Glomerular visceral epithelial cell (primary cell): ENCODE measurements at regions not wholly inside any gene's neighbourhood (a gene's known extent, or its start where the extent isn't known, plus 50 kb on each side); places are given as distances from the start of the nearest gene placed in this dataset.

Source experiments
- DNase-seq: peaks from one replicate; pipeline ENCODE4 v3.0.0-alpha.2; 2016; ENCODE audit errors: extremely low spot score

DNA sequence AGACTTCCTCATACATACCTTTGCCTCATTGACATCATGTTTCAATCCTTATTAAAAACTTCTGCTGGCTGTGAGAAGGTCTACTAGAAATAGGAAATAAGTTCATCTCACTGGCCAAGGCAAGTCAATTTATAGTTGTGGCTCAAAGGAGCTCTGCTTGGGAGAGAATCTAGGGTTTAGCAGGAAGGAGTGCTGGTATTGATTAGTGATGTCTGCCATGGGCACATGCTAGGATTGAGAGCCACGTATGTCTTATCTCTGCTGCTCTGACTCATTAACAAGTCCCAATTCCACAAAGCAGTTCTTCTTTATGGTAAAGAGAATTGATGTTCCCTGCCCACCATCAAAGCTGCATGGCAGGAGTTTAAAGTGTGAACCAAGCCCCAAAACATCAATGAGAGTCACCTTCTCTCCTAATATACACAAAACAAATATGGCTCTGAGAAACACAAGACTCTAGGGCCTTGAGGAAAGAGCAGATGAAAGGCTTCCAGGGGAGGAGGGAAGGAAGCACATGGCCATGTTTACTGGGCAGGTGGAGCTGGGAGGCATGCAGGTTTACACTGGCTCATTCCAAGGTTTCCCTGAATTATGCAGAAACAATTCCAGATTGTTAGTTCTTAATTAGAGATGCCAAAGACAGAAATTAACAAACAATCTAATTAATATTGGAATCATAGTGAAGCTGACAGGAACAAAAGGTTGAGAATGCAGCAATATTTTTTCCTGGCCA lies 931.9 kb upstream of the TMEM132C start:
- no peak for DNase-seq

- DNase-seq = no peak
Observed at GRCh38 chr12:127336416-127336815, 930.6 kb upstream of the TMEM132C start.

DNA sequence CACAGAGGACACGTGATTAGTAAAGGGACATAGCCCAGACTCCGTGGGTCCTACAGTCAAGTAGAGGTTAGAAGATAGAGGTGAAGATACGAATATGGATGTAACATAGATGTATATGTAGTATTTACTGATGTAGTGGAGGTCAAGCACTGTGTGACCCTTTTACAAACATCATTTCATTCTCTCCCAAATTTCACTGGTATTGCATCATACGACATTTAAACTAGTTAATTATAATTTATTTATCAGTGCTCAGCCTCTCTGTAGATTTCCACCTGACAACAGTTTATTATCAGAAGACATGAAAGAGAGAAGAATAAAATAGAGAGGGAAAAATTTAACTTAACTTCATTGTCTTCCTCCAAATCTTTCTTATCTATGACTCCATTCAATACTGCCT lies 927.9 kb upstream of the TMEM132C start:
- no peak for DNase-seq

GRCh38 chr12:127340381-127340780 lies 926.6 kb upstream of the TMEM132C start:
- DNase-seq = no peak

DNA sequence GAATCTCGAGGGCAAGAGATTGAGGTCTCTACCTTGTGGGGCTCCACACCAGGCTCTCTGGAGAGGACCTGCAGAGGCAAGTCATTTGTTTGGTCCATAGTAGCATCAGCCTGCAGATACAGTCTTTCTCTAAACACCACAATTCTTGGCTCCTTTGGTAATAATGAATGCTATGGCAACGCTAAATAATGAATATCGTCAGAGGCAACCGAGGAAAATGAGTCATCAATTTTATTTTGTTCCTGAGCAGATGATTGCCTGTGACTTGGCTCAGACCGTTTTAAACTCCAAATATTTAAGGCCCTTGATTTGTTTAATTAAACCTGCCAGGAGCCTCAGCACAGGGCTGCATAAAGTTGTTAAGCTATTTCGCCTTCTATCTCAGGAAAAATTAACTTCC lies 924.1 kb upstream of the TMEM132C start:
- no peak for DNase-seq

GRCh38 chr12:127343940-127344339 lies 923.0 kb upstream of the TMEM132C start:
- DNase-seq = peak; percentile 68

GRCh38 chr12:127351481-127352010 lies 915.4 kb upstream of the TMEM132C start:
- no peak for DNase-seq

DNA sequence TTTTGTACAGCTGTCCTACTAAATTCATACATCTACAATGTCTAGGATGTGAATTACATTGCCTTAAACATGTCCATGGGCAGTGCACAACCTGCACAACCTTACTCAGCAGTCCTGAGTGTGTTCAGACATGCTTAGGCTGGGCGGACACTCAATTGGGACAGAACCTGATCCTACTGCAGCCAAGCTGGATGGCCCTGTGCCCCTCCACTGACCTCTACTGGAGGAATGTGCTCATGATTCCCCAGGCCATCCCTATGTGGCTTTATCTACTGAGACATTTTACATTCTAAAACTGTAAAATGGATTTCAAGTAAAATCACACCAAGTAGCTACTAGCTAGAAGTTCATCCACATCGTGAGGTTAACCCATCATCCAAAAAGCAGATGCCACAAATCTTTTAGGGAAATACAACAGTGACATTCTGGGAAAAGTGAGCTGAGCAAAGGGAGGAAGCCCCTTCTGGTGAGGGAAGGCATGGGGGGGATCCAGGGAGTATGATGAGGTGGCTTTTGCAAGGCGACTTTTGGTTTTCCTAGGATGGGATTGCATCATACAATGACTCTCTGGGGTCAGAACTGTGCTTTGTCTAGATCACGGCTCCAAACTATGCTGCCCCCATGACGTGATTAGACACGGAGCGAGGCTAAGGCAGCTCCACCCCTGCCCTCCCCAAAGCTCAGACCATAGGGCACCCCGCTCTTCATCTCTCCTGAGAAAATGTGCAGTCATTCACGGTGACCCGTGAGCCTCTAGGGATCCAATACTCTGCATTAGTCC lies 911.7 kb upstream of the TMEM132C start:
- DNase-seq = peak; percentile 30

DNA sequence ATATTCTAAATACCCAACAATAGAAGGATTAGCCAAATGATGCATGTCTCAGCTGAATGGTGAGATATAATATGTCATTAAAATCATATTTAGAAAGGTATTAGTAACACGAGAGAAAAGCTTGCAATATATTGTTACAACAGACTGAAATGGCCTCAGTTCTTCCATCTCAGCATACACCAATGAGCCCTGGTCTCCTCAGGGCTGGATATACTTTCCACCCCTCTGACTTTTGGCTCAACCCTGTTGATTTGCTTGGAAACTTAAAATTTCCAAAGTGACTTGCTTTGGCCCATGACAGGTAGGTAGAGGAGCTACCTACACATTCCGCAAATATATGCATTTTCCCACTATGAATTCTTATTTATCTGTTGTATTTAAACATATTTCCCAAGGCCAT lies 908.1 kb upstream of the TMEM132C start:
- no peak for DNase-seq

GRCh38 chr12:127360580-127360979 lies 906.4 kb upstream of the TMEM132C start:
- no peak for DNase-seq

- DNase-seq = no peak
Observed at GRCh38 chr12:127362121-127362520, 904.8 kb upstream of the TMEM132C start.

- DNase-seq = peak; percentile 16
Observed at GRCh38 chr12:127363392-127363791, 903.6 kb upstream of the TMEM132C start.

DNA sequence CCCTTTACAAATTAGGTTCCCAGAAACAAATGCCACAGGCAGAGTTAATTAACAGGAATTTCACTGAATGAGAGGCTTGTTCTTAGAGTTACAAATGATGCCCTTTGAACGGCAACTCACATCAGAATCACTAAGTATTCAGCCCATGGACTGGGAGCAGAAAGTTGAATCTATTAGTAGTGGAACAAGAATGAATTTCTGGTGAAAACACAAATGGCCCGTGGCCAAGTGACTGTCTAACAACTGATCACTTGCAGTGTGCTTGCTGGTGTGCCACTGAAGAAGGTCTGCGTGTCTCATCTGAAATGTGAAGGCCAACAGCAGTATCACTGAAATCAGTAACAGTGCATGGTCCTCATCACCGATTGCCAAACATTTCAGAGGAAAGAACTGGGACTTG lies 893.4 kb upstream of the TMEM132C start:
- no peak for DNase-seq

DNA sequence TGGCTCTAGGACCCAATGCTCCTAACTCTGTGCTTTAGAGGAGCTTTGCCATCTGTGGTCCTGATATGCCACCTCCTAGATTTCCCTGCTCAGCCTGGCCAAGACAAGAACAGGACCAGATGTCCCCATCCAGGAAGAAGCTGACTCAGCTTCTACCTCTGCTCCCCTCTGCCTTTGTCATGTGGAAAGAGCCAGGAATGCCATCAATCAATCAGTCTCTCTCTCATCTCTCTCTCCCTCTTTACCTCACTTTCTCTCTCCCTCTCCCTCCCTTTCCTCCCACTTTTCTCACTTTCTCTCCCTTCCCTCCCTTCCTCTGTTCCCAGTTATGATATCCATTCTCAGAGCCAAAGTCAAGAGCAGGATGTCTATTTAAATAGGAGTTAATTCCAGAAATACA lies 892.5 kb upstream of the TMEM132C start:
- DNase-seq = no peak

DNA sequence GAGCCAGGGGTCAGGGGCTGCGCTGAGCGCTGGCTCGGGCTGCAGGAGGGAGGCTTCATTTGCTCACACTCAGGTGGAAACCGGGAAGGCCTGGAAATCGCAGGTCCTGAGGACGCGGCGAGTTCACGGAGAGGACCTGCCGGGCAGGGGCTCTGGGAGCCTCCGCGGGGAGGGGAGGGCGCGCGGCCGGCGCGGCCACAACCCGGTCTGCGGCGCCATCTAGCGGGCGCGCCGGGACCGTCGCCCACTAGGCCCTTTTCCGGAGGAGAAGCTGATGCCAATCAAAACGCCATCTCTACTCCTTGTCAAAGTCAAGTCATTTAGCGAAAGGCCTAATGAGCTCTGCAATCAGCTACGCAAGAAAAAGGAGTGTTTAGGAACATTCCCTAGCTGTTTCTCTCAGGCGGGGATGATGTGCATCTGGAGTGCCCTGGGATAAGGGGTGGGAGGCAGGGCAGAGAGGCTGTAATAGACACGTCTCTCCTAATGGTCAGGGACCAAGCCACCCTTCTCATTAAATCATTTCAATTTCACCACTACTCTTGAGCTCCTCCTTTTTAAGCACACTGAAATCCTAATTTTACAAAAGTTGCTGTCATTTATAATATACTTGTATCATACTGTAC lies 885.8 kb upstream of the TMEM132C start:
- peak; percentile 58 for DNase-seq

DNA sequence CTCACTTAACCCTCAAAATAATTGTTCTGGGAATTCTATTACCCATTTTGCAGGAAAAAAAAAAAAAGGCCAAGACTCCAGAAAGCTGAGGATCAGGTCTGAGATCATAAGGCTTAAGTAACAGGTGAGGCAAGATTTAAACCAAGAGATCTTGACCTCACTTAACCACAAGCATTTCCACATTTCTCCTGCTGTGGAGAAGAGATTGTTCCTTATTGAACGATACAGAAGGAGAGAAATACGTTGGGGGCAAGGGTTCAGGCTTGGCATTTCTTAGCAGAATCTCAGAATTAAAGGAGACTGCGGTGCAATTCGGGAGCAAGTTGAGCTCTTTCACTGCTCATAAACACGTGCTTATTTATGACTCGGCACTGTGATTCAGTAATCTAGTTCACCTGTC lies 885.3 kb upstream of the TMEM132C start:
- peak; percentile 64 for DNase-seq

DNA sequence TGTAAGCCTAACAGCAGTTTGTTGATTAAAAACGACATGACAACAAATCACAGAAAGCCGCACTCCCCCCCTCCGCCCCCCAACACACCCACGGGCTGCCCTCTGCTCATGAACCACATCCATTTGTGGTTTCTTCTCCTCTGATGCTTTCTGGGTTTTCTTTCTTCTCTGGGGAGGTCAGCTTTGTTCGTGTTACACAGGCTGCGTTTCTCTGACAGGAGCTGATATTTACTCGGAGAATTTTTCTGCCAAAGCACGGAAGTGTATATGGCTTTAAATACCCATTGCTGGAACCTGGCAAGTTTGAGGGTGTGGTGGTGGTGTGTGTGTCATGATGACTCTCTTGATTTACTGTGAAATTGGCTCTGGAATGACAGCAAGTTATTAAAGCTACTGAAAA lies 883.7 kb upstream of the TMEM132C start:
- DNase-seq = peak; percentile 89

GRCh38 chr12:127386723-127387122 lies 880.2 kb upstream of the TMEM132C start:
- DNase-seq = no peak

- DNase-seq = peak; percentile 79
Observed at GRCh38 chr12:127388985-127389384, 878.0 kb upstream of the TMEM132C start.

- peak; percentile 78 for DNase-seq
Observed at GRCh38 chr12:127389923-127390322, 877.0 kb upstream of the TMEM132C start.

- no peak for DNase-seq
Observed at GRCh38 chr12:127393465-127393864, 873.5 kb upstream of the TMEM132C start.

DNA sequence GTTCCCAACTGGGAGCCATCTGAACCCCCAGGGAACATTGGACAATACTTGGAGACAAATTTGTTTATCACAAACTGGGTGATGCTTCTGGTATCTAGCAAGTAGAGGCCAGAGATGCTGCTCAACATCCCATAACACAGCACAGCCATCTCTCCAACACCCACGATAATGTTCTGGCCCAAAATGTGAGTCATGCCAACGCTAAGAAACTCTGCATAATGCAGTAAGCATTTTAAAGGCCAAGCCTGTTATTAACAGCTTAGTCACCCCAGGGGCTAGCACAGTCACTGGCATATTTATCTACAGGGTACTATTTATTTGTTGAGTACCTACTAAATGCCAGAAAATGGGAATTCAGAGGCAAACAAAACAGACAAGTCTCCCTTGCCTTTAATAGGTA lies 873.1 kb upstream of the TMEM132C start:
- DNase-seq = peak; percentile 52

GRCh38 chr12:127396734-127397133 lies 870.2 kb upstream of the TMEM132C start:
- no peak for DNase-seq
